HG02623 (cell line): ENCODE measurements at regions not wholly inside any gene's neighbourhood (a gene's known extent, or its start where the extent isn't known, plus 50 kb on each side); places are given as distances from the start of the nearest gene placed in this dataset.
"Not testable (repeated sequence)": the region's sequence is repeated elsewhere in the genome, so short reads cannot be mapped to it uniquely, and the experiment has no call there.

Experiments
- ATAC-seq: cut with Tn5 transposase; IDR thresholded peaks from one replicate; pipeline ENCODE4 v1.9.1; 2021; ENCODE audit warnings: moderate library complexity; ENCODE audit not compliant: unreplicated experiment

DNA sequence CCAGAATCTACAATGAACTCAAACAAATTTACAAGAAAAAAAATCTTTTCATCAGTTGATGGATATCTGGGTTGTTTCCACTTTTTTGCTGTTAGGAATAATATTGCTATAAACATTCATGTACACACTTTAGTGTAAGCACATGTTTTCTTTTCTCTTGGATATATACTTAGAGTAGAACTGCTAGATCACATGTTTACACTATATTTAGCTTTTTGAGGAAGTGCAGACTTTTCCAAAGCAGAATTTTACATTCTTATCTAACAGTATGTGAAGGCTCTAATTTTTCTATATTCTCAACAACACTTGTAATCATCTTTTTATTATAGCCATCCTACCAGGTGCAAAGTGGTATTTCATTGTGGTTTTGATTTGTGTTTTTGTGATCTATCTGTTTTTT is 103.6 kb upstream of the RMP24 start:
- ATAC-seq: no peak

GRCh38 chr18:35871337-35871736 is 101.1 kb upstream of the RMP24 start:
- no peak for ATAC-seq

DNA sequence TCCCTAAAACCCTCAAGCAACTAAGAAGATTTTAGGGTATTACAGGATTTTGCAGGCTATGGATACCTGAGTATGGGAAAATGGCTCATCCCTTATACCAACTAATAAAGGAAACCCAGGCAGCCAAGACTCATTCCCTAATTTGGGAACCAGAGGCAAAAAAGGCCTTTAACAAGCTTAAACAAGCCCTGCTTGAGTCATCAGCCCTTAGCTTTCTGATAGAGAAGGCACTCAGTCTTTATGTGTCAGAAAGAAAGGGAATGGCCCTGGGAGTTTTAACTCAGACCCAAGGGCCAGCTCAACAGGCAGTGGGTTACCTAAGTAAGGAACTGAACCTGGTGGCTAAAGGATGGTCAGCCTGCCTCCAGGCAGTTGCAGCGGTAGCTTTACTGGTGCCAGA is 96.9 kb upstream of the RMP24 start:
- no peak for ATAC-seq

GRCh38 chr18:35876243-35876642 is 96.2 kb upstream of the RMP24 start:
- no peak for ATAC-seq

DNA sequence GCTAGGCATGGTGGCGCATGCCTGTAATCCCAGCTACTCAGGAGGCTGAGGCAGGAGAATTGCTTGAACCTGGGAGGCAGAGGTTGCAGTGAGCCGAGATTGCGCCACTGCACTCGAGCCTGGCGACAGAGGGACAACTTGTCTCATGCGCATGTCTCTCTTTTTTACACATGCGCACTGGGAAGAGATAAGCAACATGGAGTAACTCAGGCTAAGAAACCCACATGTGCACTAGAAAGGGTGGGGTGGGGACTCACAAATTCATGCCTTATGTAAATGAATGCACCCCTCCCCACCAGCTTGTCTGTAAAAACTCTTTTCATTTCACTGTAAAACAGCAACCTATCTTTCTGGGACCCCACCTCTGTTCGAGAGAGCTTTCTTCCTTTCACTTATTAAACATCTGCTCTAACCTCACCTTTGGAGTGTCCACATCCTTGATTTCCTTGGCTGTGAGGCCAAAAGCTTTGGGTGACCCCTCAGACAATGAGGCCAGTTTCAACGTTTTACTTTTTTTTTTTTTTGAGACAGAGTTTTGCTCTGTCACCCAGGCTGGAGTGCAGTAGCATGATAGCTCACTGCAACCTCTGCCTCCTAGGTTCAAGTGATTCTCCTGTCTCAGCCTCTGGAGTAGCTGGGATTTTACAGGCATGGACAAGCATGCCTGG is 91.6 kb upstream of the RMP24 start:
- ATAC-seq: no peak

DNA sequence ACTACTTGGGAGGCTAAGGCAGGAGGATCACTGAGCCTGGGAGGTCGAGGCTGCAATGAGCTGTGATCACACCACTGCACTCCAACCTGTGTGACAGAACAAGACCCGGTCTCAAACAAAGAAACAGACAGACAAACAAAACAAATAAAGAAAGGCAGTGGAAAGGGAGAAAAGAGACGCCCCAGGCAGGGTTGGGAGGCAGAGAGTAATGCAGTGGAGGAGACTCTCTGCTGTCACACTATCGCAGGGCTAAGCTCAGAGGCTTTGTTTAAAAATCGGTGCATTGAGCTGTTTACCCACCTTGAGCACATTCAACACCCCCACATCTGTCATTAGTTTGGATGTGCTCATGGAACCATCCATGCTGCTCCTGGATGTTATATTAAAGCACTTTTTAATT is 84.2 kb upstream of the RMP24 start:
- no peak for ATAC-seq

- no peak for ATAC-seq
Measured at GRCh38 chr18:35889677-35890076, 82.8 kb upstream of the RMP24 start.

DNA sequence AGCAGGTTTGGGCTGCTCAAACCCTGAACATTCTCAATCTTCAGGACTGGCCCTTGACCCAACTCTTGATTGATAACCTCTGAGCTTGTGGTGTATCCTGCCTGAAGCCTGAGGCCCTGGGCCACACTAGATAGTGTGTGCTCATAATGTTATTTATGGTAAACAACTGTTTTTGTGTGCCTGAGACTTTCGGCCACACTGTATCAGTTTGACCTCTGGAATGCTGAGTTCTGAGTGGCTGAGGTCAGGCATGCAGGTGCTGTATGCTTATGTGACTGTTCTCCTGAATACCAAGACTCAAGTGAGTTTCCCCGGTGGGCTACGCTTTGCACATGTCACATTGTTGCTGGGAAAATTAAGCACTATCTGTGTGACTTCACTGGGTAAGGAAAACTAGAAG is 82.2 kb upstream of the RMP24 start:
- no peak for ATAC-seq

DNA sequence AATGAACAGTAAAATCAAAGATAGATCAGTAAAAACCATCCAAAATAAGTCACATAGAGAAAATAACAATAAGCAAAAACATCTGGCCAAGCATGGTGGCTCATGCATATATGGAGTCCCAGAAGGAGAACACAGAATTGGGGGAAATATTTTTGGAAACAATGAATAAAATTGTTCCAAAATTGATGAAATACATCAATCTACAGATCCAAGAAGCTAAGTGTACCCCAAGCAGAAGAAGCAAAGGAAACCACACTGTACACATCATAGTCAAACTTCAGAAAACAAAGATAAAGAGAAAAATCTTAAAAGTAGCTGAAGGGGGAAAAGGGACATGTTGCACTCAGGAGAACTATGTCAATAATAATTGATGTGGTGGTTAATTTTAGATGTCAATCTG is 80.4 kb upstream of the RMP24 start:
- no peak for ATAC-seq

- ATAC-seq: not testable (repeated sequence)
Measured at GRCh38 chr18:35897481-35897880, 75.0 kb upstream of the RMP24 start.

GRCh38 chr18:35904389-35905037 is 68.0 kb upstream of the RMP24 start:
- no peak for ATAC-seq

DNA sequence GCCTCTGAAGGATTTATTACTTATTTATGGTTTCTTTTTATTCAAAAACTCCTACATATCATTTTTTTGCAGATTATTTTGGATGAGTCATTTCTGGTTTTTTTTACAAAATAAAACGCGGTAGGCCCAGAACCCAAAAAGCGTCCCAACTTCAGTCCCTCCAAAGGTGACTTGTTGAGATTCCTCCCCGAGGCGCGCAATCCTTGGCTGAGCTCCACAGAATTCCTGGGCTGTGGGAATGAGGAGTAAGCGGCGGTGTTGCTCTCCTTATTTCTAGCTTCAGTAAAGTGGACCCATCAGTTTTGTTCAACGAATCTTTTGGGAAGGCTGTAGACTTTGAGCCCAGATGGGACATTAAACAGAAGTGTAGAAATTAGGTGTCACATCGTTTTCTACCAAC is 67.0 kb upstream of the RMP24 start:
- no peak for ATAC-seq

DNA sequence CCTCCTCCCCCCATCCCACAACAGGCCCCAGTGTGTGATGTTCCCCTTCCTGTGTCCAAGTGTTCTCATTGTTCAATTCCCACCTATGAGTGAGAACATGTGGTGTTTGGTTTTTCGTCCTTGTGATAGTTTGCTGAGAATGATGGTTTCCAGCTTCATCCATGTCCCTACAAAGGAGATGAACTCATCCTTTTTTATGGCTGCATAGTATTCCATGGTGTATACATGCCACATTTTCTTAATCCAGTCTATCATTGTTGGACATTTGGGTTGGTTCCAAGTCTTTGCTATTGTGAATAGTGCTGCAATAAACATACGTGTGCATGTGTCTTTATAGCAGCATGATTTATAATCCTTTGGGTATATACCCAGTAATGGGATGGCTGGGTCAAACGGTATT is 66.2 kb upstream of the RMP24 start:
- not testable (repeated sequence) for ATAC-seq

DNA sequence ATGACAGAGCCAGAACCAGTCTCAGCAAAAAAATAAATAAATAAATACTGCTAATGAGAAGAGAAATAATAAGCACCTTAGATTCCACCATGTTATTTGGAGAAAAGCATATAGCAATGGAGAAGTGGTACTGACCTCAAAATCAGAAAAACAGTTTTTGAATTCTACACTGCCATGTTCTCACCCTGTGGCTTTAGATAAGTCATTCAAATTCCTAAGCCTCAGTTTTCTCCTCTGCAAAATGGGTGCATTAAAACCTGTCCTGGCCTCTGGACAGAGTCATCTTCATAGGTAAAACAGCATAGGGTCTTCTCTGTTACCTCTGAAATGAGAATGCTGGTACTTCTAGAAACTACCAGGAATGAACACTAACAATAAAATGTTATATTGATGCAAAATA is 62.2 kb upstream of the RMP24 start:
- ATAC-seq: no peak

DNA sequence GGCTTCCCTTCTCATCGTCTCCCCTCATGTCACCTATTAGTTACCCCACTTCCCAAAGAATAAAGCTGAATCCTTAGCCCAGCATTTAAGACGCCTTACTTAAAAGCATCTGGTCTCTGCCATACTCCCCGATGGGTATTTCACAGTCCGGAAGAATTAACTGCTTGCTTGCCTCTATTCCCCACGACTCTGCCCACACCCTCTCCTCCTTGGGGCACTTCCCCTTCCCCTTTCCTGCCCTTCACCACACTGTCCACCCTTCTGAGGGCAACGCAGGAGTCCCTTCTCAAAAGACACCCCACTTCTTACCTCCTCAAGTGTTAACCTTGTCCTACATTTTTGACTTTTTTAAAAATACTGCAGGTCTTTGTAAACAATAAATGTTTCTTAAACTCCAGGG is 60.1 kb upstream of the RMP24 start:
- no peak for ATAC-seq

DNA sequence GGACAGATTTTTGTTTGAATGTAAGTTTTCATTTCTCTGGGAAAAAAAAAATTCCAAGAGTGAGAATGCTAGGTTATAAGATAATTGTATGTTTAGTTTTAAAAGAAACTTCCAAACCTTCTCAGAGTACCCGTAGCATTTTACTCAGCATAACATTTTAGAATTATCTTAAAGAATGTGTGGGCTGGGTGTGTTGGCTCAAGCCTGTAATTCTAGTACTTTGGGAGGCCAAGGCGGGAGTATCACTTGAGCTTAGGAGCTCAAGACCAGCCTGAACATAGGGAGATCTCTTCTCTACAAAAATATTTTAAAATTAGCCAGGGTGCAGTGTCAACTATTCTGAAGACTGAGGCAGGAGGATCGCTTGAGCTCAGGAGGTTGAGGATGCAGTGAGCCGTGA is 57.4 kb upstream of the RMP24 start:
- no peak for ATAC-seq

DNA sequence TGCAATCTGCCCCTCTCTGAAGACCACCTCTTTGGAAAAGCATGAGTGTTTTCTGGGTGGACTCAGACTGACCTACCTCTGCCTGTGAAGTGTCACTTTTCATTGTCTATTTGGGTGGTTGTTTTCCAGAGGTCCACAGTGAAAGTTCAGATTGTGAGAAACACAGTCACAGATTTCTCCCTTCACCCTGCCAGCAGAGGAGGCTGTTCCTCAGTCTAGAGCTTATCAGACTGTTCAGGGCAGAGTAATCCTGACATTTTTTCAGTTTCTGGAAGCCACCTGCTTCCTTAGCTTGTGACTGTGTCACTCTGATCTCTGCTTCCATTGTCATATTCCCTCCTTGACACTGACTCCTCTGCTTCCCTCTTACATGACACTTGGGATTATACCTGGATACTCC is 55.4 kb upstream of the RMP24 start:
- no peak for ATAC-seq

- ATAC-seq: no peak
Measured at GRCh38 chr18:35918564-35918963, 53.9 kb upstream of the RMP24 start.

DNA sequence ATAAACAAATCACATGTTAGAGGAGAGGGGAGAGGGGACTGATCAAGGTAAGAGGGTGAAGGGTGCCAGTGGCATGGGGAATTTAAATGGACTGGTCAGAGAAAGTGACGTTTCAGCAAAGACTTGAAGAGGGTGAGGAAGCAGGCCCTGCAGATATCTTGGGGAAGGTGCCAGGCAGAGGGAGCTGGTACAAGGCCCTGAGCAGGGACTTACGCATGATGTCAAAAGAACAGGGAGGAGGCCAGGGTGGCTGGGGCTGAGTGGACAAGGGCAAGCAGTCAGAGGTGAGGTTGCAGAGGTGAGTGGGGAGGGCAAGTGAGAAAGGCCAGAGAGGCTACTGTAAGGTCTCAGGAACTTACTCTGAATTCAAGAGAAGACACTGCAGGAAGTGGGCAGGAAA is 53.3 kb upstream of the RMP24 start:
- ATAC-seq: no peak

- ATAC-seq: no peak
Measured at GRCh38 chr18:35920623-35921022, 51.9 kb upstream of the RMP24 start.
